PC-9 (cell line): ENCODE measurements at regions not wholly inside any gene's neighbourhood (a gene's known extent, or its start where the extent isn't known, plus 50 kb on each side); places are given as distances from the start of the nearest gene placed in this dataset.

Source experiments
- CTCF ChIP-seq: fragments of 200-600 bp; sonication (generic); conservative IDR thresholded peaks from 2 replicates; pipeline ENCODE4 v1.6.1; 2017; ENCODE audit warnings: mixed run types, antibody characterized with exemption, mild to moderate bottlenecking, moderate library complexity
- EZH2 ChIP-seq: fragments of 200-600 bp; sonication (generic); IDR thresholded peaks from 2 replicates; pipeline ENCODE4 v1.8.0; 2017; ENCODE audit warnings: antibody characterized with exemption, low read depth

GRCh38 chr10:2867788-2868299 lies 199.5 kb upstream of the PFKP start:
- no peak for TF ChIP-seq EZH2
- TF ChIP-seq CTCF: no peak
